ENCODE measurements at regions not wholly inside any gene's neighbourhood (a gene's known extent, or its start where the extent isn't known, plus 50 kb on each side); places are given as distances from the start of the nearest gene placed in this dataset.

- no peak for TF ChIP-seq CTCF (IDR thresholded peaks at IDR 0.05; ENCODE audit: low read length)
- TF ChIP-seq EZH2phosphoT487 (IDR thresholded peaks at IDR 0.05; ENCODE audit: low read length): no peak
Measured at GRCh38 chr3:74564560-74564959, 49.9 kb downstream of the CNTN3 start.
